HEK293 (cell line): ENCODE measurements at regions not wholly inside any gene's neighbourhood (a gene's known extent, or its start where the extent isn't known, plus 50 kb on each side); places are given as distances from the start of the nearest gene placed in this dataset.

Experiments used
- CTCF ChIA-PET: fragments of 350-600 bp; formaldehyde crosslinking; extraction: SDS; loops from one replicate; lab custom pipeline; 2021; ENCODE audit warnings: antibody characterized with exemption; lab: Yijun Ruan, JAX
- POLR2A ChIA-PET: fragments of 300-600 bp; formaldehyde crosslinking; extraction: SDS; loops from one replicate; lab custom pipeline; 2020; ENCODE audit warnings: antibody characterized with exemption, inconsistent platforms; lab: Yijun Ruan, JAX
- H3K27ac ChIP-seq: fragments of 200-500 bp; sonication (Bioruptor generic); 2 replicates; pipeline ENCODE4 v1.5.1; 2014; ENCODE audit warnings: low read depth, low read length, control low read depth, inconsistent platforms; ENCODE audit errors: extremely low read depth
- H3K36me3 ChIP-seq, 2 experiments: fragments of 200-500 bp in 1 of 2; sonication (Bioruptor generic) in 1 of 2; 1 replicate in 1 of 2; 2 replicates in 1 of 2; pipeline ENCODE4 v1.5.1; 2014 to 2017; ENCODE audit warnings: inconsistent platforms in 2 of 2, low read length in 2 of 2; ENCODE audit not compliant: control insufficient read depth in 2 of 2, insufficient read depth in 1 of 2
- H3K4me1 ChIP-seq: fragments of 200-500 bp; sonication (Bioruptor generic); 2 replicates; pipeline ENCODE4 v1.5.1; 2014; ENCODE audit warnings: mild to moderate bottlenecking, low read length, inconsistent platforms; ENCODE audit not compliant: control insufficient read depth, insufficient read depth
- H3K4me3 ChIP-seq: 2 replicates; pipeline ENCODE4 v1.5.1; 2011; ENCODE audit warnings: low read depth, mild to moderate bottlenecking, control low read depth, low read length, moderate library complexity
- H3K9me3 ChIP-seq: fragments of 200-500 bp; sonication (Bioruptor generic); 2 replicates; pipeline ENCODE4 v1.5.1; 2014; ENCODE audit warnings: low read depth, low read length, inconsistent platforms; ENCODE audit not compliant: control insufficient read depth, insufficient read depth
- BCL11A ChIP-seq: fragments of 450-650 bp; formaldehyde crosslinking; IDR thresholded peaks from 2 replicates; pipeline ENCODE4 v1.5.1; 2016; ENCODE audit warnings: low read depth, missing biosample characterization, missing genetic modification characterization
- GLI4 ChIP-seq: fragments of 450-650 bp; formaldehyde crosslinking; IDR thresholded peaks from 2 replicates; pipeline ENCODE4 v1.5.1; 2016; ENCODE audit warnings: missing biosample characterization, missing genetic modification characterization
- KLF7 ChIP-seq: fragments of 450-650 bp; formaldehyde crosslinking; IDR thresholded peaks from 2 replicates; pipeline ENCODE4 v1.5.1; 2016; ENCODE audit warnings: missing biosample characterization, missing genetic modification characterization, borderline replicate concordance
- MZF1 ChIP-seq: fragments of 450-650 bp; formaldehyde crosslinking; IDR thresholded peaks from 2 replicates; pipeline ENCODE4 v1.5.1; 2017; ENCODE audit warnings: missing biosample characterization, missing genetic modification characterization, borderline replicate concordance
- WT1 ChIP-seq: fragments of 450-650 bp; formaldehyde crosslinking; IDR thresholded peaks from 2 replicates; pipeline ENCODE4 v1.5.1; 2016; ENCODE audit warnings: missing biosample characterization, missing genetic modification characterization
- ZBTB21 ChIP-seq: fragments of 450-650 bp; formaldehyde crosslinking; IDR thresholded peaks from 2 replicates; pipeline ENCODE4 v1.5.1; 2017; ENCODE audit warnings: missing biosample characterization, missing genetic modification characterization
- ZBTB7A ChIP-seq: fragments of 450-650 bp; formaldehyde crosslinking; IDR thresholded peaks from 2 replicates; pipeline ENCODE4 v1.5.1; 2016; ENCODE audit warnings: low read depth, missing biosample characterization, missing genetic modification characterization
- ZEB2 ChIP-seq: fragments of 450-650 bp; formaldehyde crosslinking; IDR thresholded peaks from 2 replicates; pipeline ENCODE4 v1.5.1; 2016; ENCODE audit warnings: missing biosample characterization, missing genetic modification characterization
- ZFP69B ChIP-seq: fragments of 450-650 bp; formaldehyde crosslinking; IDR thresholded peaks from 2 replicates; pipeline ENCODE4 v1.5.1; 2016; ENCODE audit warnings: missing biosample characterization, missing genetic modification characterization
- ZNF140 ChIP-seq: fragments of 450-650 bp; formaldehyde crosslinking; IDR thresholded peaks from 2 replicates; pipeline ENCODE4 v1.5.1; 2016; ENCODE audit warnings: missing biosample characterization, missing genetic modification characterization
- ZNF169 ChIP-seq: fragments of 450-650 bp; formaldehyde crosslinking; IDR thresholded peaks from 2 replicates; pipeline ENCODE4 v1.5.1; 2016; ENCODE audit warnings: missing biosample characterization, missing genetic modification characterization
- ZNF19 ChIP-seq: fragments of 450-650 bp; formaldehyde crosslinking; IDR thresholded peaks from 2 replicates; pipeline ENCODE4; 2016; ENCODE audit warnings: missing biosample characterization, missing genetic modification characterization, low read depth
- ZNF2 ChIP-seq: fragments of 450-650 bp; formaldehyde crosslinking; IDR thresholded peaks from 2 replicates; pipeline ENCODE4 v1.5.1; 2016; ENCODE audit warnings: missing biosample characterization, missing genetic modification characterization
- ZNF202 ChIP-seq: fragments of 450-650 bp; formaldehyde crosslinking; IDR thresholded peaks from 2 replicates; pipeline ENCODE4 v1.5.1; 2016; ENCODE audit warnings: missing biosample characterization, missing genetic modification characterization, borderline replicate concordance
- ZNF266 ChIP-seq: fragments of 450-650 bp; formaldehyde crosslinking; IDR thresholded peaks from 2 replicates; pipeline ENCODE4 v1.5.1; 2016; ENCODE audit warnings: missing biosample characterization, missing genetic modification characterization, low read depth
- ZNF292 ChIP-seq: fragments of 450-650 bp; formaldehyde crosslinking; IDR thresholded peaks from 2 replicates; pipeline ENCODE4 v1.5.1; 2016; ENCODE audit warnings: low read depth, missing biosample characterization, missing genetic modification characterization, borderline replicate concordance
- ZNF335 ChIP-seq: fragments of 450-650 bp; formaldehyde crosslinking; conservative IDR thresholded peaks from 2 replicates; pipeline ENCODE4 v1.5.1; 2016; ENCODE audit warnings: missing biosample characterization, missing genetic modification characterization
- ZNF37A ChIP-seq: fragments of 450-650 bp; IDR thresholded peaks from 2 replicates; pipeline ENCODE4 v1.5.1; 2018; ENCODE audit warnings: missing biosample characterization, missing genetic modification characterization
- ZNF404 ChIP-seq: fragments of 450-650 bp; formaldehyde crosslinking; IDR thresholded peaks from 2 replicates; pipeline ENCODE4 v1.5.1; 2017; ENCODE audit warnings: missing biosample characterization, missing genetic modification characterization
- ZNF501 ChIP-seq: fragments of 450-650 bp; formaldehyde crosslinking; IDR thresholded peaks from 2 replicates; pipeline ENCODE4 v1.5.1; 2016; ENCODE audit warnings: missing biosample characterization, missing genetic modification characterization
- ZNF510 ChIP-seq: fragments of 450-650 bp; formaldehyde crosslinking; IDR thresholded peaks from 2 replicates; pipeline ENCODE4 v1.5.1; 2018; ENCODE audit warnings: mild to moderate bottlenecking, missing genetic modification characterization, missing biosample characterization; ENCODE audit not compliant: insufficient replicate concordance
- ZNF521 ChIP-seq: fragments of 450-650 bp; formaldehyde crosslinking; IDR thresholded peaks from 2 replicates; pipeline ENCODE4 v1.5.1; 2017; ENCODE audit warnings: missing biosample characterization, mild to moderate bottlenecking, missing genetic modification characterization
- ZNF610 ChIP-seq: fragments of 450-650 bp; formaldehyde crosslinking; IDR thresholded peaks from 2 replicates; pipeline ENCODE4 v1.5.1; 2016; ENCODE audit warnings: missing biosample characterization, missing genetic modification characterization, borderline replicate concordance
- ZXDB ChIP-seq: fragments of 450-650 bp; formaldehyde crosslinking; IDR thresholded peaks from 2 replicates; pipeline ENCODE4 v1.5.1; 2016; ENCODE audit warnings: missing biosample characterization, missing genetic modification characterization
- TF ChIP-seq, protein P1 (sequence below): fragments of 450-650 bp; formaldehyde crosslinking; IDR thresholded peaks from 2 replicates; pipeline ENCODE4 v1.5.1; 2016; ENCODE audit warnings: missing biosample characterization, missing genetic modification characterization
- TF ChIP-seq, protein P2 (sequence below): fragments of 450-650 bp; formaldehyde crosslinking; IDR thresholded peaks from 2 replicates; pipeline ENCODE4 v1.5.0; 2017; ENCODE audit warnings: missing biosample characterization, missing genetic modification characterization, borderline replicate concordance
- TF ChIP-seq, protein P3 (sequence below): fragments of 450-650 bp; formaldehyde crosslinking; IDR thresholded peaks from 2 replicates; pipeline ENCODE4 v1.5.1; 2016; ENCODE audit warnings: missing biosample characterization, missing genetic modification characterization, low read depth
- TF ChIP-seq, protein P4 (sequence below): fragments of 450-650 bp; formaldehyde crosslinking; IDR thresholded peaks from 2 replicates; pipeline ENCODE4 v1.5.1; 2017; ENCODE audit warnings: missing biosample characterization, missing genetic modification characterization

DNA sequence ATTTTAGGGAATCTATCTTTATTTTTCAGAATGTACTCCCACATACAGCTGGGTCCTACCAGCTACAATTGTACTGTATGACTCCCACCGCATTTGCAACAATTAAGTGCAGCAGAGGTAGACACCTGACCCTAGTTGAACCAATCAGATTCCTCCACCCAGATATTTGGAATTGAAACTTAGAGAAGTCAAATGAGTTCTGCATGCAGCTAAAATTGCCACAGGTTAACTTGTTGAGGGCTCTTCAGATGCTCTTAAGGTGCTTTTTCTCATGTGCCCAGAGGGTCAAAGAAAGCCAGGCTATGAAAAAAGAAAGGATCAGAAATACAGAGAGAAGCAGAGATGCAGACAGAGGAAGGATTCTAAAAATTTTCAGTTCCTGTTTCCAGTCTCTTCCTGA is 68.0 kb upstream of the TES start (continued):
- TF ChIP-seq ZNF404 (tag by site-specific recombination) (no peak), ZBTB21 (tag by site-specific recombination) (no peak), ZNF335 (no peak), ZBTB7A (tag by site-specific recombination) (no peak)
- TF ChIP-seq, protein P1, sequence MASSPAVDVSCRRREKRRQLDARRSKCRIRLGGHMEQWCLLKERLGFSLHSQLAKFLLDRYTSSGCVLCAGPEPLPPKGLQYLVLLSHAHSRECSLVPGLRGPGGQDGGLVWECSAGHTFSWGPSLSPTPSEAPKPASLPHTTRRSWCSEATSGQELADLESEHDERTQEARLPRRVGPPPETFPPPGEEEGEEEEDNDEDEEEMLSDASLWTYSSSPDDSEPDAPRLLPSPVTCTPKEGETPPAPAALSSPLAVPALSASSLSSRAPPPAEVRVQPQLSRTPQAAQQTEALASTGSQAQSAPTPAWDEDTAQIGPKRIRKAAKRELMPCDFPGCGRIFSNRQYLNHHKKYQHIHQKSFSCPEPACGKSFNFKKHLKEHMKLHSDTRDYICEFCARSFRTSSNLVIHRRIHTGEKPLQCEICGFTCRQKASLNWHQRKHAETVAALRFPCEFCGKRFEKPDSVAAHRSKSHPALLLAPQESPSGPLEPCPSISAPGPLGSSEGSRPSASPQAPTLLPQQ (tag by site-specific recombination): no peak

DNA sequence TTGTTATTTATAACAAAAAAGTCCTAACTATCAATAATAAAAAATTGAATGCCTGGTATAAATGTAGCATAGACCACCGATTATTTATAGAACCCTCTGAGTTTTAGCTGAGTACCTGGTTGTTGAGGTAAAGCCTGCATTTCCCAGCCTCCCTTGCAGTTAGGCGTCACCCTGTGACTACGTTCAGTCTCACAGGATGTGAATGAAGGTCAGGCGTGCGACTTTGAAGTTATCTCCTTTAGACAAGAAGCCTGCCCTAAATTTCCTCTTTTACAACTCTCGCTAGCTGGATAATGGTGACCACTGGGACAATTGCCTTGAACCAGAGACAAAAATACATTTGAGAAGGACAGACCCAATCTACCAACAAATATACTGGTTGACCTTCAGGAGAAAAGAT is 67.5 kb upstream of the TES start:
- CTCF ChIA-PET: interaction anchor here (0.6 to 1.6 kb wide), 3 partner anchors 11 to 93 kb away, joined by 3 to 4 read pairs (median 4); no protein-coding TSS in a partner anchor
- POLR2A ChIA-PET: no interaction called here
- Histone ChIP-seq H3K27ac (no peak overlapping the region), H3K9me3 (no peaks in the 10 kb centered on the region), H3K4me1 (no peaks in the 10 kb centered on the region; the same call in 1 of the 2 replicates), H3K4me3 (no peak overlapping the region), H3K36me3 (no peaks in the 10 kb centered on the region)
- TF ChIP-seq ZNF510 (tag by site-specific recombination): no peak
- TF ChIP-seq ZNF501 (tag by site-specific recombination): no peak
- TF ChIP-seq, protein P2, sequence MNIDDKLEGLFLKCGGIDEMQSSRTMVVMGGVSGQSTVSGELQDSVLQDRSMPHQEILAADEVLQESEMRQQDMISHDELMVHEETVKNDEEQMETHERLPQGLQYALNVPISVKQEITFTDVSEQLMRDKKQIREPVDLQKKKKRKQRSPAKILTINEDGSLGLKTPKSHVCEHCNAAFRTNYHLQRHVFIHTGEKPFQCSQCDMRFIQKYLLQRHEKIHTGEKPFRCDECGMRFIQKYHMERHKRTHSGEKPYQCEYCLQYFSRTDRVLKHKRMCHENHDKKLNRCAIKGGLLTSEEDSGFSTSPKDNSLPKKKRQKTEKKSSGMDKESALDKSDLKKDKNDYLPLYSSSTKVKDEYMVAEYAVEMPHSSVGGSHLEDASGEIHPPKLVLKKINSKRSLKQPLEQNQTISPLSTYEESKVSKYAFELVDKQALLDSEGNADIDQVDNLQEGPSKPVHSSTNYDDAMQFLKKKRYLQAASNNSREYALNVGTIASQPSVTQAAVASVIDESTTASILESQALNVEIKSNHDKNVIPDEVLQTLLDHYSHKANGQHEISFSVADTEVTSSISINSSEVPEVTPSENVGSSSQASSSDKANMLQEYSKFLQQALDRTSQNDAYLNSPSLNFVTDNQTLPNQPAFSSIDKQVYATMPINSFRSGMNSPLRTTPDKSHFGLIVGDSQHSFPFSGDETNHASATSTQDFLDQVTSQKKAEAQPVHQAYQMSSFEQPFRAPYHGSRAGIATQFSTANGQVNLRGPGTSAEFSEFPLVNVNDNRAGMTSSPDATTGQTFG (tag by site-specific recombination): no peak
- no peak for TF ChIP-seq ZNF521 (tag by site-specific recombination)
- TF ChIP-seq ZXDB: no peak
- TF ChIP-seq, protein P3, sequence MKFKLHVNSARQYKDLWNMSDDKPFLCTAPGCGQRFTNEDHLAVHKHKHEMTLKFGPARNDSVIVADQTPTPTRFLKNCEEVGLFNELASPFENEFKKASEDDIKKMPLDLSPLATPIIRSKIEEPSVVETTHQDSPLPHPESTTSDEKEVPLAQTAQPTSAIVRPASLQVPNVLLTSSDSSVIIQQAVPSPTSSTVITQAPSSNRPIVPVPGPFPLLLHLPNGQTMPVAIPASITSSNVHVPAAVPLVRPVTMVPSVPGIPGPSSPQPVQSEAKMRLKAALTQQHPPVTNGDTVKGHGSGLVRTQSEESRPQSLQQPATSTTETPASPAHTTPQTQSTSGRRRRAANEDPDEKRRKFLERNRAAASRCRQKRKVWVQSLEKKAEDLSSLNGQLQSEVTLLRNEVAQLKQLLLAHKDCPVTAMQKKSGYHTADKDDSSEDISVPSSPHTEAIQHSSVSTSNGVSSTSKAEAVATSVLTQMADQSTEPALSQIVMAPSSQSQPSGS (tag by site-specific recombination): no peak
- TF ChIP-seq ZNF202 (tag by site-specific recombination): no peak
- no peak for TF ChIP-seq ZNF266
- no peak for TF ChIP-seq ZFP69B (tag by site-specific recombination)

DNA sequence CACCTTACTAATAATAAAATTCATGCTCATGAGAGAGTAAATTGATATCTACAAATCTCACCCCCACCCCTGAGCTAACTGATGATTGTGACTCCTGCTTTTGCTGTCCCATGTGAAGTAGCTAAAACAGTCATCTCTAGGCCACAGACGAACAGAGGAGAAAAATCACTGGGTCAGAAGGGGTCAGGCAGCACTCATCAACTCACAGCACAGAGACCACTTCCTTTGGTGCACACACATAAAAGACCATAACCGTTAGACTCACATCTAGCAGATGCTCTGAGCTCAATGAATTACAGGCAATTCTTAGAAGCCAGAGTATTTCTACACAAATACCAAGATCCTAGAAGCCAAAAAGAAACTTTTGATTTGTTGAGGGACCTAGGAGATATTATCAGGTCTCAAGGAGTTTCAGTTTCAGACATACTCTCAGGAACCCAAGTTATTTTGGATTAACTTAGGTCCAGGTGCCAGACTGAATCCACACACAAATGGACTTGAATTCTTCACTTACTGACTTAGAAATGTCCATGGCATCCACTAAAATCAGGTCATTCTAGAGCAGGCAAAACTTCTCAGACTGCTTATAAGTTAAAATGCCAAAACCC is 65.0 kb upstream of the TES start:
- Histone ChIP-seq H3K4me1 (no peaks in the 10 kb centered on the region), H3K4me3 (no peak overlapping the region), H3K9me3 (no peaks in the 10 kb centered on the region), H3K36me3 (no peaks in the 10 kb centered on the region), H3K27ac (no peak overlapping the region)
- TF ChIP-seq ZNF610 (tag by site-specific recombination) (no peak), BCL11A (tag by site-specific recombination) (no peak), ZNF169 (tag by site-specific recombination) (no peak), ZNF292 (tag by site-specific recombination) (no peak), ZNF2 (tag by site-specific recombination) (no peak), ZNF19 (tag by site-specific recombination) (no peak), KLF7 (no peak), MZF1 (no peak), ZNF37A (tag by site-specific recombination) (no peak), ZNF140 (tag by site-specific recombination) (no peak), ZEB2 (tag by site-specific recombination) (no peak), WT1 (tag by site-specific recombination) (no peak), GLI4 (tag by site-specific recombination) (no peak), ZNF335 (no peak)
- TF ChIP-seq, protein P4, sequence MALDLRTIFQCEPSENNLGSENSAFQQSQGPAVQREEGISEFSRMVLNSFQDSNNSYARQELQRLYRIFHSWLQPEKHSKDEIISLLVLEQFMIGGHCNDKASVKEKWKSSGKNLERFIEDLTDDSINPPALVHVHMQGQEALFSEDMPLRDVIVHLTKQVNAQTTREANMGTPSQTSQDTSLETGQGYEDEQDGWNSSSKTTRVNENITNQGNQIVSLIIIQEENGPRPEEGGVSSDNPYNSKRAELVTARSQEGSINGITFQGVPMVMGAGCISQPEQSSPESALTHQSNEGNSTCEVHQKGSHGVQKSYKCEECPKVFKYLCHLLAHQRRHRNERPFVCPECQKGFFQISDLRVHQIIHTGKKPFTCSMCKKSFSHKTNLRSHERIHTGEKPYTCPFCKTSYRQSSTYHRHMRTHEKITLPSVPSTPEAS (tag by site-specific recombination): no peak
- ChIA-PET POLR2A (no interaction called here), CTCF (no interaction called here)
